OCI-LY1 (cell line): ENCODE measurements at regions not wholly inside any gene's neighbourhood (a gene's known extent, or its start where the extent isn't known, plus 50 kb on each side); places are given as distances from the start of the nearest gene placed in this dataset.

Source experiments
- EZH2 ChIP-seq: fragments of 200-600 bp; sonication (generic), shearing (Covaris generic); IDR thresholded peaks from 2 replicates; pipeline ENCODE4 v1.8.0; 2017; ENCODE audit warnings: borderline replicate concordance, mixed run types, mild to moderate bottlenecking, antibody characterized with exemption, low read length, moderate library complexity, mixed read lengths
- TF ChIP-seq, protein P1 (sequence below): fragments of 200-600 bp; sonication (generic), shearing (Covaris generic); IDR thresholded peaks from 2 replicates; pipeline ENCODE4 v1.5.1; 2017; ENCODE audit warnings: mild to moderate bottlenecking, antibody characterized with exemption, low read length, moderate library complexity, mixed read lengths

DNA sequence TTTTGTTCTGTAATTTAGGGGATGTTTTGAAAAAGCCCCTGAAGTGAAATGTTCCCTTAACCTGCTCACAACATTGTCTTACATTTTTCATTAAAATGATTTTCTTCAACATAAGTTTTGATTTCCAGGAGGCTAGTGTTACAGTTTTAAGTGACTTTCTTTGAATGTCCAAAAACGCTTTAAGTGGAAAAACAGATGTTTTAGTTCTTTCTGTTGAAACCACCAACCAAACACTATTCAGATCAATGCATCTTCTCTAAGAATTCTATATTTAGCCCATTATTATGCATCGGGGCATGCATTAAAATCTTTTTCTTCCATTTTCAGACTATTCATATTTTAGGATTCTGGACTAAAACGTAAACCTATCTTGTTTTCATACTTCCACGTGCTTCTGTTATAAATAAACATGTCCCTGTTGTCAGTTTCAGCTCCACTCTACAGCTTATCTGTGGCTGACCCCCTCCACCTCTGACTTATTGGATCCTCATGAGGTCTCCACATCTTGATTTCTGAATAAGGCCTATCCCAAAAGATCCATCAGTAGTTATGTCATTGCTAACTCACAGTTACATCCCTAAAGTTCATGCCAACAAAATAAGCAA, 882.3 kb upstream of the SEMA6A start:
- TF ChIP-seq, protein P1, sequence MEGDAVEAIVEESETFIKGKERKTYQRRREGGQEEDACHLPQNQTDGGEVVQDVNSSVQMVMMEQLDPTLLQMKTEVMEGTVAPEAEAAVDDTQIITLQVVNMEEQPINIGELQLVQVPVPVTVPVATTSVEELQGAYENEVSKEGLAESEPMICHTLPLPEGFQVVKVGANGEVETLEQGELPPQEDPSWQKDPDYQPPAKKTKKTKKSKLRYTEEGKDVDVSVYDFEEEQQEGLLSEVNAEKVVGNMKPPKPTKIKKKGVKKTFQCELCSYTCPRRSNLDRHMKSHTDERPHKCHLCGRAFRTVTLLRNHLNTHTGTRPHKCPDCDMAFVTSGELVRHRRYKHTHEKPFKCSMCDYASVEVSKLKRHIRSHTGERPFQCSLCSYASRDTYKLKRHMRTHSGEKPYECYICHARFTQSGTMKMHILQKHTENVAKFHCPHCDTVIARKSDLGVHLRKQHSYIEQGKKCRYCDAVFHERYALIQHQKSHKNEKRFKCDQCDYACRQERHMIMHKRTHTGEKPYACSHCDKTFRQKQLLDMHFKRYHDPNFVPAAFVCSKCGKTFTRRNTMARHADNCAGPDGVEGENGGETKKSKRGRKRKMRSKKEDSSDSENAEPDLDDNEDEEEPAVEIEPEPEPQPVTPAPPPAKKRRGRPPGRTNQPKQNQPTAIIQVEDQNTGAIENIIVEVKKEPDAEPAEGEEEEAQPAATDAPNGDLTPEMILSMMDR, result no peak
- no peak for TF ChIP-seq EZH2
